ENCODE measurements at regions not wholly inside any gene's neighbourhood (a gene's known extent, or its start where the extent isn't known, plus 50 kb on each side); places are given as distances from the start of the nearest gene placed in this dataset.
"Not testable (repeated sequence)": the region's sequence is repeated elsewhere in the genome, so short reads cannot be mapped to it uniquely, and the experiment has no call there.

- no peak for DNase-seq
- no peak overlapping the region for H3K4me3 ChIP-seq
- H3K27ac ChIP-seq: no peak overlapping the region
- H3K27me3 ChIP-seq: no peaks in the 10 kb centered on the region
- peaks cover 0 to 30% (median 8%) of the 10 kb centered on the region in 11 donors for H3K9me3 ChIP-seq
- TF ChIP-seq CTCF (IDR thresholded peaks at IDR 0.05): no peak
- intact Hi-C loops (cut with DNase I): no loop called here
- 56 to 71% methylated on average over 1 of the region's 1 CpG for WGBS, 2 donors
- no peaks in the 10 kb centered on the region for H3K4me1 ChIP-seq
- ATAC-seq: no peak
- no peaks in the 10 kb centered on the region for H3K36me3 ChIP-seq
Observed at GRCh38 chr3:154919226-154919625, 160.9 kb upstream of the MME start.

- ATAC-seq: no peak
Observed at GRCh38 chr3:154904328-154904727, 175.8 kb upstream of the MME start.

GRCh38 chr3:154902495-154902894, 177.6 kb upstream of the MME start:
- H3K27ac ChIP-seq; H3K36me3 ChIP-seq; H3K4me3 ChIP-seq; ATAC-seq; H3K27me3 ChIP-seq; DNase-seq; intact Hi-C loops (cut with DNase I); H3K9me3 ChIP-seq: not testable (repeated sequence)
- H3K4me1 ChIP-seq: peaks cover 0 to 26% (median 3%) of the 10 kb centered on the region in 9 donors

More at GRCh38 chr3:154904328-154904727, 175.8 kb upstream of the MME start:
- Histone ChIP-seq H3K9me3 (peaks cover 0 to under 1% (median 0%) of the 10 kb centered on the region in 11 donors), H3K36me3 (no peaks in the 10 kb centered on the region), H3K27ac (no peak overlapping the region), H3K27me3 (no peaks in the 10 kb centered on the region), H3K4me3 (no peak overlapping the region), H3K4me1 (peaks cover 0 to 9% (median 0%) of the 10 kb centered on the region in 9 donors)
- TF ChIP-seq CTCF (IDR thresholded peaks at IDR 0.05): peak in 5 of 9 donors; percentile 16 to 32 (median 19)
- WGBS, 2 donors: 28 to 41% methylated on average over 2 of the region's 2 CpGs
- DNase-seq: no peak
- intact Hi-C loops (cut with DNase I): no loop called here

GRCh38 chr3:154901278-154901677, 178.8 kb upstream of the MME start:
- DNase-seq (no peak), ATAC-seq (no peak)
- Histone ChIP-seq H3K27me3 (no peaks in the 10 kb centered on the region), H3K9me3 (peaks cover 0 to 6% (median 0%) of the 10 kb centered on the region in 11 donors), H3K4me3 (no peak overlapping the region), H3K4me1 (peaks cover 0 to 28% (median 3%) of the 10 kb centered on the region in 9 donors), H3K36me3 (no peaks in the 10 kb centered on the region), H3K27ac (peak overlapping the region in 5 of 10 donors; percentile 7 to 81 (median 47))
- intact Hi-C loops (cut with DNase I): no loop called here
- no peak for TF ChIP-seq CTCF (IDR thresholded peaks at IDR 0.05)
- 79 to 89% methylated on average over 2 of the region's 2 CpGs for WGBS, 2 donors

- H3K4me3 ChIP-seq: no peak overlapping the region
- peak overlapping the region in 5 of 10 donors; percentile 7 to 81 (median 47) for H3K27ac ChIP-seq
- WGBS, 2 donors: 70 to 81% methylated on average over 1 of the region's 1 CpG
- no peak for TF ChIP-seq CTCF (IDR thresholded peaks at IDR 0.05)
- no peaks in the 10 kb centered on the region for H3K36me3 ChIP-seq
- peak in 5 of 8 donors; percentile 18 to 33 (median 31) for ATAC-seq
- H3K9me3 ChIP-seq: peaks cover 0 to 6% (median 0%) of the 10 kb centered on the region in 11 donors
- intact Hi-C loops (cut with DNase I): no loop called here
- peaks cover 0 to 28% (median 3%) of the 10 kb centered on the region in 9 donors for H3K4me1 ChIP-seq
- DNase-seq: no peak
- no peaks in the 10 kb centered on the region for H3K27me3 ChIP-seq
Observed at GRCh38 chr3:154900816-154901215, 179.3 kb upstream of the MME start.
